BJ (cell line): ENCODE measurements at regions not wholly inside any gene's neighbourhood (a gene's known extent, or its start where the extent isn't known, plus 50 kb on each side); places are given as distances from the start of the nearest gene placed in this dataset.

Source experiments
- CTCF ChIA-PET: fragments of 350-600 bp; formaldehyde crosslinking; extraction: SDS; loops from one replicate; lab custom pipeline; 2021; ENCODE audit warnings: antibody characterized with exemption, inconsistent platforms; lab: Yijun Ruan, JAX
- POLR2A ChIA-PET: fragments of 300-600 bp; sonication (Branson Sonifier 250); formaldehyde crosslinking; extraction: SDS; loops from one replicate; lab custom pipeline; 2021; ENCODE audit warnings: antibody characterized with exemption; lab: Charles Lee
- DNase-seq: peaks from one replicate; pipeline ENCODE4 v3.0.0-alpha.2; 2011; ENCODE audit warnings: low read depth
- H3K27me3 ChIP-seq: 2 replicates; pipeline ENCODE4 v1.6.0; 2011; ENCODE audit warnings: low read length; ENCODE audit not compliant: control insufficient read depth, insufficient read depth
- H3K36me3 ChIP-seq: 2 replicates; pipeline ENCODE4 v1.5.1; 2011; ENCODE audit warnings: low read length; ENCODE audit not compliant: control insufficient read depth, insufficient read depth
- H3K4me3 ChIP-seq: 2 replicates; pipeline ENCODE4 v1.5.1; 2011; ENCODE audit warnings: low read depth, mild to moderate bottlenecking, control low read depth, low read length
- CTCF ChIP-seq: IDR thresholded peaks from 2 replicates; pipeline ENCODE4 v1.5.1; 2011; ENCODE audit warnings: low read depth, mild to moderate bottlenecking, control low read depth, inconsistent platforms, low read length, moderate library complexity; ENCODE audit not compliant: insufficient read depth

DNA sequence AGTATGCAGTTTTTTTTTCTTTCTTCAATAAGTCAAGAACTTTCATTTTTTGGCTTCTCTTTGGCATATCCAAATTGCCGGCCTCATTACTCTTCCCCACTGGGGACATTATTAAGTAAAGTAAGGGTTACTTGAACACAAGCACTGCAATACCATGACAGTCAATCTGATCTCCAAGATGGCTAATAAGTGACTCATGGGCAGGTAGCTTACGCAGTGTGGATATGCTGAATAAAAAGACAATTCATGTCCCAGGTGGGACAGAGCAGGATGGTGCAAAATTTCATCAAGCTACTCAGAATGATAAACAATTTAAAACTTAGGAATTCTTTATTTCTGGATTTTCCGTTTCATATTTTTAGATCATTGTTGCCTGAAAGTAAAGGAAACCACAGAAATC, 671.8 kb downstream of the ACTL7B start:
- ChIA-PET POLR2A (no interaction called here), CTCF (no interaction called here)
- Histone ChIP-seq H3K27me3 (no peaks in the 10 kb centered on the region), H3K4me3 (no peak overlapping the region), H3K36me3 (no peaks in the 10 kb centered on the region)
- no peak for TF ChIP-seq CTCF
- DNase-seq = no peak

DNA sequence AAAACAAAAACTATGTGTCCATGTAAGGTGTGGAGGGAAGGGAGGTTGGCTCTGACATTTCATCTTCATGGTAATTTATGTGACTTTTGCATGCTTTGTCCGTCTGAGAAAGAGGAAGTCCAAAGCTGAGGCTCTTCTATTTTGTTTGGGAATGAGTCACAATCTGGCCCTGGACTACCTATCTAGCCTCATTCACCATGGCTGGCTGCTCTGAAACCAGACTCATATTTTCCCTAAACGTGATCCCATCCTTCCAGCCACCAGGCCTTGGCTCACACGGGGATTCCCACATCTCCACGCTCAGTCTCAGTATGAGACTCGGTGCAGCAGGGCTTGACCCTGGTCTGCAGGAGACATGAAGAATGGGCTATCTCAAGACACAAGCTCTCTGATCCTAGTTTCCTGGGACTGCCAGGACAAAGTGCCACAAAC, 672.8 kb downstream of the ACTL7B start:
- TF ChIP-seq CTCF = no peak
- Histone ChIP-seq H3K36me3 (no peaks in the 10 kb centered on the region), H3K27me3 (no peaks in the 10 kb centered on the region), H3K4me3 (no peak overlapping the region)
- CTCF ChIA-PET = no interaction called here
- no peak for DNase-seq
- POLR2A ChIA-PET = no interaction called here

- CTCF ChIA-PET = no interaction called here
- no peak for DNase-seq
- H3K4me3 ChIP-seq = no peak overlapping the region
- TF ChIP-seq CTCF = no peak
- no peaks in the 10 kb centered on the region for H3K36me3 ChIP-seq
- POLR2A ChIA-PET = no interaction called here
- no peaks in the 10 kb centered on the region for H3K27me3 ChIP-seq
Measured at GRCh38 chr9:108182270-108182669, 673.5 kb downstream of the ACTL7B start.

- no peaks in the 10 kb centered on the region for H3K27me3 ChIP-seq
Measured at GRCh38 chr9:108181441-108181840, 674.3 kb downstream of the ACTL7B start.

DNA sequence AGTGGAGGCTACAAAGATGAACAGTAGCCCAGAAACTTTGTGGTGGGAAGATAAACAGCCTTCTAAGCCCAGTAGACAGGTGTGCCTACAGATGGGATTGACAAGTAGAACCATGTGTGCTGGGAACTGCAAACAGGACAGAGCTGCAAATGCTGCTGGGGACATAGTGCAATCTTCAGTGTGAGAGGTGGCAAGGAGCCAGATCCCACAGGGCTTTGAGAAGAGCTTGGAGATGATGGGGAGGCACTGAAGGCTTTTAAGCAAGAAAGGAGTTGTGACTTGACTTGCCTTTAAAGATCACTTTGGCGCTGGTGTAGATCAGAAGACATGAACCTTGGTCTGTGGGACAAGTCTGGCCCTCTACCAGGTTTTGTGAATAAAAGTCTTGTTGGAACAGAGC, 675.2 kb downstream of the ACTL7B start:
- H3K27me3 ChIP-seq = no peaks in the 10 kb centered on the region
- H3K4me3 ChIP-seq = no peak overlapping the region
- H3K36me3 ChIP-seq = no peaks in the 10 kb centered on the region
- TF ChIP-seq CTCF = no peak
- DNase-seq = no peak
- ChIA-PET POLR2A (no interaction called here), CTCF (no interaction called here)

More at GRCh38 chr9:108181441-108181840, 674.3 kb downstream of the ACTL7B start:
- no peak overlapping the region for H3K4me3 ChIP-seq
- no peaks in the 10 kb centered on the region for H3K36me3 ChIP-seq
- POLR2A ChIA-PET = no interaction called here
- no peak for TF ChIP-seq CTCF
- no peak for DNase-seq
- CTCF ChIA-PET = interaction anchor here (0.7 kb wide), 1 partner anchor 12 kb away, joined by 3 read pairs; no protein-coding TSS in a partner anchor
